HG02973 (cell line): ENCODE measurements at regions not wholly inside any gene's neighbourhood (a gene's known extent, or its start where the extent isn't known, plus 50 kb on each side); places are given as distances from the start of the nearest gene placed in this dataset.

Source experiments
- ATAC-seq: cut with Tn5 transposase; IDR thresholded peaks from one replicate; pipeline ENCODE4 v1.9.1; 2021; ENCODE audit warnings: moderate library complexity; ENCODE audit not compliant: unreplicated experiment

GRCh38 chr5:115072266-115073064, 97.2 kb downstream of the TRIM36 start:
- no peak for ATAC-seq

- no peak for ATAC-seq
Measured at GRCh38 chr5:115070737-115071136, 99.0 kb downstream of the TRIM36 start.

DNA sequence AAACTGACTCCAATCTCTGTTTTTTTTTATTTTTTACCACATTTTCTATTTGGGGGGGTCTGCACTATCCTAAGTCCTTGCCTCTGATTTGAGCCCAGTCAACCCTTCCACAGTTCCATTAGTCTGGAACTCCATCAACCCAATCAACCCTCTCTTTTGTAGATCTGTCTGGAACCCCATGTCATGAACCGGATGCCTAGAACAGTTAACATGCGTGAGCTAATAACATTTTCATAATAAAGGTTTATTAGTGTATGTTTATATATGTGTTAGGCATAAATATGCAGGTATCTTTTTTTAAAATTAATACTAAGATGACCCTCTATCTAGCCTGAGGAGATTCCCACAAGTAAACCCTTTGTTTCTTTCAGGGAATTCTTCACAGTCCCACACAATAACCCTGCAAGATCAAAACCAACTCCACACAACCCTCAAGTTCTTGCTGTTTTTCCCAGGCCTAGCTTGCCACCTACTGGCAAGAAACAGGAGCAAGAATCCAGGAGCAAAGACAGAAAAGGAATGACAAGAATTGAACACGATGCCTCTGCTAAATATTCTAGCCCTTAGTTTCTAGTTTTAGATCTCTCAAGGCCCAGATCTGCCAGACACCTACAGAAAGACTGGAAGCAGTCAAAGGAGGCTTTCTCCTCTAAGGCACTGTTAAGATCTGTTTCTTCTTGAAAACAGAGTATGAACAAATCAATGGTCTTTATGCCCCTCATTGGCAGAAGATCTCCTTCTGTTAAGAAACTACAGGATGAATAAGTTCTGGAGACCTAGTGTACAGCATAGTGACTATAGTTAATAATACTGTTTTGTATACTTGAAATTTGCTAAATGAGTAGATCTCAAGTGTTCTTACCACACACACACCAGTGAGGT, 100.4 kb downstream of the TRIM36 start:
- peak; percentile 26 for ATAC-seq

DNA sequence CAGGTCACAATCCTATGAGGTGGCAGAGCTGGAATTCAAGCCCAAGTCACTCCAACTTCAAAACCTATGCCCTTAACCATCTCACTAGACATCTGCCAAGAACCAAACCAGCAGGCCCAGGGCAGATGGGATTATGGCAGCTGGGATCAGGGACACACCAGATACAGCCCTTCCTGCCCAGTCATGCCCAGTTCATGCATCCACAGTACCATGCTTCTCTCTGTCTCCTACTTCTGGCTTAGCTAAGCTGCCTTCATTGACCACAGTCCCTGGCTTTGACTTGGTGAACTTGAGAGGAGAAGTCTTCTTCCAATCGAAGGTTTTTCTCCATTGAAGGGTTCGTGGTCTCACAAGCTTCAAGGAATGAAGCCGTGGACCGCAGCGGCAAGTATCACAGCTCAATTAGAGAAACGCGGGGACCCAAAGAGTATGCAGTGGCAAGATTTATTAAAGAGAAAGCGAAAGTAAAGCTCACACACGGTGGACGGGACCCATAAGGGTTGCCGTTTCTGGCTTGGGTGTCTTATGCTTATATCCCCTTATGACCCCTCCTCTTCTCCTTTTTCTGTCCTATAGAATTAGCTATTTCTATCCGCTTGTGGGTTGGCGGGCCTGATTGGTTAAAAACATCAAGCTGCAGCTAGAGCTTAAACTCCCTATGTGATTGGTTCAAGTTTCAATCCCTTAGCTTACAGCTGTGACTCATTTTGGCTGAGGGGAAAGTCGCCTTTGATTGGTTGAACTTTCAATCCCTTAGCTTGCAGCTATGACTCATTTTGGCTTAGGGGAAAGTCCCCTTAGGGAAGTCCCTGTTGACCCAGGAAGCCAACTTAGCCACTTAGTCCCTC, 101.2 kb downstream of the TRIM36 start:
- peak; percentile 77 for ATAC-seq

GRCh38 chr5:115064380-115064779, 105.3 kb downstream of the TRIM36 start:
- ATAC-seq: no peak

DNA sequence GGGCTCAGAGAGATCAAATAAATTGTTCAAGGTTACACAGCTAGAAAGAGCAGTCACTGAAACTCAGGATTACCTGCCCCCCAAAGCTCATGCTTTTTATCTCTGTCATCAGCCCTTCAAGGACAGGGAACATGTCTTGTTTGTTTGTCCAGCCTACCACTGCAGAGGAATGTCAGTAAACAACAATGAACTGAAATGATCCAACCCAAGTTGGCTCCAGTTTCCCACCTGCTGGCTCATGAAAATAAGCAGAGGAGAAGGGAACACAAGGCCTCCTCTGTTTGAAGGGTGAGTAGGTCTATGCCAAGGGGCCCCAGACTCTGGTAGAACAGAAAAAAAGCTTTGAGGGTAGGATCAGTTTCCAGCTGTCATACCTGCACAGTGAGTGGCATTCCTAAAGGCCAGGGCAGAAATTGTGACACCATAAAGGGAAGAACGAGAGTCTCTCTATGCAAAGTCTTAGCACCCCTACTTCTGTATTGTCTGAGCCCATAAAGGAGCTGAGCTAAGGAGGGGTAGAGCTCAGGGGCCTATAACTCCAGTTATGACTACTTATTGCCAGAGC, 115.2 kb downstream of the TRIM36 start:
- no peak for ATAC-seq

GRCh38 chr5:115052948-115053347, 116.8 kb downstream of the TRIM36 start:
- no peak for ATAC-seq

GRCh38 chr5:115050866-115051265, 118.8 kb downstream of the TRIM36 start:
- ATAC-seq: no peak

GRCh38 chr5:115033861-115034260, 135.8 kb downstream of the TRIM36 start:
- no peak for ATAC-seq

DNA sequence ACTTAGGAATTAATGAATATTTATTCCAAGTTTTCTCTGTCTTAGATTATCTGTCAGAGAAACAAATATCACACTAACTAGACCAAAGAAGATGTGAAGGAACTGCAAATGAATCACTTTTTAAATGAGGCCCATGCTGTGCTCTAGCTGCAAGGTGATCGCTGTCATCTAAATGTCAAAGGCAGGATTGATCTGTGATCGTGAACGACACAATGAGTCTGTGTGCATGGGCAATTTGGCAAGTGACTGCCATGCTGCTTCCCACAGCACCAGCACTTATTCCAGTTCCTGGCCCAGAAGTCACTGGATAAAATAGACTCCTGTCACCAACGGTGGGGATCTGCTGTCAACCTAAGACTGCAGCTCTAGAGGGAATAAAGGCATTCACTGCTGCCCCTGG, 141.2 kb downstream of the TRIM36 start:
- no peak for ATAC-seq

DNA sequence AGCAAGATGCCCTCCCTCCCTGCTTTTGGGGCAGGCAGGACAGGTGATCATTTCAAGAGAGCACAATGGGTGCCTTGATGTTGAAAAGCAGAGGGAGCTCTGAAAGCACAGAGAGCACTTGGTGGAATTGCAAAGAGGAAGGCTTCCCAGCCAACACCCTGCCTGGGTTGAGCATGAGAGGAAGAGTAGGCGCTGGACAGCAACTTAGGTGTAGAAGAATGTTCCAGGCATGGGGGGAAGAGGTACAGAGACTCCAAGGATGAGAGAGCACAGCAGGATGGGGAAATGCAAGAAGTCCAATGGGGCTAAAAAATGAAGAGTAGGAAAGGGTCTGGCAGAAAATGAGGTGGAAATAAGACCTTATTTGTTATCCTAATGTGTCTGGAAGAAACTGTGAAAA, 144.8 kb downstream of the TRIM36 start:
- no peak for ATAC-seq

DNA sequence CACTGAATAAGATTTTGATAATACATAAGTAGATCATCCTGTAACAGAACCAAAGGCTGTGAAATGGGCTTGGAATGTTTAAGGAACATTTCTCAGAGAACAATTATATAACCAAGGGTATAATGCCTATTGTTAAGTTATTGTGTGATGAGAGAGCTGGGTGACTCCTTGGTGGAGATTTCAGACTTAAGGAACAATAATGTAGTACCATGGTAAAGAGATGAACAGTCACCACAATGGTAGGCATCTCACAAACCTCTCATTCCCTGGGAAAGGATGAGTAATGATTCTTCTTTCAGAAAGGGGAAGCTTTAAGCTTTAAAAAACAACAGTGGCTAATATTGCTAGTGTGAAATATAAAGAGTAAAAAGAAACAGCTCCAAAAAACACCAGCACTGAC, 147.4 kb downstream of the TRIM36 start:
- ATAC-seq: no peak

DNA sequence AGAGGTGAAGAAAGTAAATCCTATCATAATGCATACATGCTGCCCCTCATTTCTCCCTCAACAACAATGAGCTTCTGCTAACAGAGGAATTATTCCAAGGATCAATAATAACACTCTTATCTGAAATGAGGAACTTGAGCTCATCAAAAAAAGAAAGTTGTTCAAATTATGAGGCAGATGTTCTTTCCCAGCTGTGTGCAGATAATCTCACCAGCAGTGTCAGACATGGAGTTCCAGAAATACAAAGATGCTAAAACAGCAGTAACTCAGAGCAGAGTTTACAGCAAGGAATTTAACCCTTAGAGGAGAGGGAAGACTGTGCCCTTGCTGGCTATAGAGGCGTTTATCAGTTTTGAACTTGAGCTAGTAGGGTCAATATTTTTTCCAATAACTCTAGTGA, 153.1 kb downstream of the TRIM36 start:
- no peak for ATAC-seq

DNA sequence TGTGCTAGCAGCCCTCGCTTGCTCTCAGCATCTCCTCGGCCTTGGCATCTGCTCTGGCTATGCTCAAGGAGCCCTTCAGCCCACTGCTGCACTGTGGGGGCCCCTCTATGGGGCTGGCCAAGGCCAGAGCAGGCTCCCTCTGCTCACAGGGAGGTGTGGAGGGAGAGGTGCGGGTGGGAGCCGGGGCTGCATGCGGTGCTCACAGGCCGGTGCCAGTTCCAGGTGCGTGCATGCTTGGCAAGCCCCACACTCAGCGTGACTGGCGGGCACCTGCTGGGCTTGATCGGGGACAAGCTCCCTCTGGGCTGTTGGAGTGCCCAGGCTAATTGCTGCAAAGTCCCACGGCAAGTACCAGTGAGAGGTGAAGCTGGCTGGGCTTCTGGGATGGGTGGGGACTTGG, 170.5 kb downstream of the TRIM36 start:
- ATAC-seq: no peak

DNA sequence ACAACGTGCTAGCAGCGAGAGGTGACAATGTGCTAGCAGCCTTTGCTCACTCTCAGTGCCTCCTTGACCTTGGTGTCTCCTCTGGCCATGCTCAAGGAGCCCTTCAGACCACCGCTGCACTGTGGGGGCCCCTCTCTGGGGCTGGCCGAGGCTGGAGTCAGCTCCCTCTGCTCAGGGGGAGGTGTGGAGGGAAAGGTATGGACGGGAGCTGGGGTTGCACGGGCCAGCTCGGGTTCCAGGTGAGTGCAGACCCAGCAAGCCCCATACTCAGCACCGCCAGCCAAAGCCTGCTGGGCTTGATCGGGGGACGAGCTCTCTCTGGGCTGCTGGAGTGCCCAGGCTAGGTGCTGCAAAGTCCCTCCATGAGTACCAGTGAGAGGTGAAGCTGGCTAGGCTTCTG, 180.2 kb downstream of the TRIM36 start:
- ATAC-seq: no peak

GRCh38 chr5:114988096-114988495, 181.6 kb downstream of the TRIM36 start:
- no peak for ATAC-seq

- ATAC-seq: no peak
Measured at GRCh38 chr5:114984796-114985195, 184.9 kb downstream of the TRIM36 start.

DNA sequence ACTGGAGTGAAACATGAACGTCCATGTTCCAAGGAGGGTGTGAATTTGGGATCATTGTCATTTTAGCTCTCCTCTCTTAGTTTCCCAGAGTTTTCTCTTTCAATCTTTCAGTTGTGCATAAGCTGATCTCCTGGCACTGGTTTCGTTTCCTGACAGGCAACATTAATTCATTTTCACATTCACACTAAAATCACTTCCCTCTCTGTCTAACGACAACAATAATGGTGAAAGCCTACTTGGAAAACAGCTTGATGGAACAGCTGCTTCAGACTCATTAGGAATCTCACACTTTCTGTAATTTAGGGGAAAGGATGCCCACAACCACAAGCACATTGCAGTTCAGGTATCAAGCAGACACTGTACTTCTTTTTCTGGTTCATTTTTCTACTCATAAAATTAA, 188.6 kb downstream of the TRIM36 start:
- ATAC-seq: no peak

GRCh38 chr5:114977979-114978573, 191.6 kb downstream of the TRIM36 start:
- peak; percentile 70 for ATAC-seq

GRCh38 chr5:114969482-114969881, 200.2 kb downstream of the TRIM36 start:
- ATAC-seq: no peak
